SHP77 treated with DMSO at 0.1 percent for 48 hours (cell line): ENCODE measurements at regions not wholly inside any gene's neighbourhood (a gene's known extent, or its start where the extent isn't known, plus 50 kb on each side); places are given as distances from the start of the nearest gene placed in this dataset.
"Not testable (repeated sequence)": the region's sequence is repeated elsewhere in the genome, so short reads cannot be mapped to it uniquely, and the experiment has no call there.

ENCODE experiments used
- DNase-seq: peaks from one replicate; lab custom pipeline; 2025; lab: John Stamatoyannopoulos, UW

DNA sequence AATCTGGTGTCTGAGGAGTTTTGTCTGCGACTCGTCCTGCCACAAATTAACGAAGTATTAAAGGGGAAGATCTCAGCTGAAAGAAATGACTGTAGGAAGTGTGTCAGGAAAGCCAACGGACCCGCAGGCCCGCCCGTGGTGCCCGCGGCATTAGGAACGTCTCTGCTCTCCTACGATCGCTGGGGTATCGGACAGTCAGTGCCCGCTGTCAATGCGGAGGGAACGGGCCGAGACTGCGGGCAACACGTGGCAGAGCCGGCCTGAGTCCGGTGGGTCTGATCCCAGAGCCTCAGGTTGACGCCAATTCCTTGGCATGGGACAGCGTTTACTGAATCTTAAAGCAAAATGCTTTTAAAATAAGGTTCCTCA is 128.7 kb downstream of the KBTBD2 start:
- DNase-seq = no peak

DNA sequence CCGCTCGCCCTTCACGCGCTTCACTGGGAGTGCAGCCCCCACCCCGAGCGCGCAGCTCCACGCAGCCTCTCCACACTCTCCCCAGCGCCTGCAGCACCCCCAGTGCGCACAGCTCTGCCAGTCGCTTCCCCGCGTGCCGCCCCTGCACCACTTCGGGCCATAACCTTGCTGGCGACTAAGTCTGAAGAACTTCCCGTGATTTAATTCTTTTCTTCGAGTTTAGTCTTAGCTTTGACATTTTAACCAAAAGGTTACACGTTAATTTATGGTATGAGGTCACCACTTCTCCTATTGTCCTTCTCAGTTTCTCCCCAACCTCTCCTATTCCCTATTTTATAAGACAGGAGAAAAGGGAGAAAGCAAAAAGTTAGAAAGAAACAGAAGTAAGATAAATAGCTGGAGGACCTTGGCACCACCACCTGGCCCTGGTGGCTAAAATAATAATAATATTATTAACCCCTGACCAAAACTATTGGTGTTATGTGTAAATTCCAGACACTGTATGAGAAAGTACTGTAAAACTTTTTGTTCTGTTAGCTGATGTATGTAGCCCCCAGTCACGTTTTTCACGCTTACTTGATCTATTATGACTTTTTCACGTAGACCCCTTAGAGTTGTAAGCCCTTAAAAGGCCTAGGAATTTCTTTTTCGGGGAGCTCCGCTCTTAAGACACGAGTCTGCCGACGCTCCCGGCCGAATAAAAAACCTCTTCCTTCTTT is 129.2 kb downstream of the KBTBD2 start:
- not testable (repeated sequence) for DNase-seq

DNA sequence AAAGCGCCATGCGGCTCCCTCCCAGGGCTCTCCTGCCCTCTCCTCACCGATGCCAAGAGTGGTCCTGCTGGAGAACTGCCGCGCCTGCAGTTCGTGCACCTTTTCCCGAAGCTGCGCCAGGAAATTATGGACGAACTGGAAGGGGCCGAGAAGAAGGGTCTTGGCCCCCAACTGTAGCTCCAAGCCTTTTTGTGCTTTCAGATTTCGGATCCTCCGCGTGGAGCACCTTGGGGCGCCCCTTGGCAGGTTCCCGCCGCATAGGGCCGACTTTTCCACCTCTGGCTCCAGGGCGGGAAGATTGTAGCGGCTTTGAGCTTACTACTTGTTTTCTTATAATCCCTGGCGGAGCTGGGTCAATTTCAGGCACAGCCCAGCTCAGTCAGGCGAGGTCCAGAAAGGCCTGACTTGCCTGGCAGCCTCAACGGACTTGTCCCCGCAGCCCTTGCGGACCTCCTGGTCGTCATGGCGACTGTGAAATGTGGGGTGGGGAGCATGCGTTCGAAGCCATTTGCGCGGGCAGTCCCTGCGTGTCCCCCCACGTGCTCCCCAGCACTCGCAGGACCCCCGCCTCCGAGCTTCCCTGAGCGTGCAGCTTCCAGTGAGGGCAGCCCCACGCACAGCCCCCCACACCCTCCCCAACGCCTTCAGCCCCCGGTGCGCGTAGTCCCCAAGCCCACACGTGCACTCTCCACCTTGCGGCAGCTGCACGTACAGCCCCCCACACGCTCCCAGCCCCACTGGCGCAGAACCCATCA is 129.9 kb downstream of the KBTBD2 start:
- no peak for DNase-seq

DNA sequence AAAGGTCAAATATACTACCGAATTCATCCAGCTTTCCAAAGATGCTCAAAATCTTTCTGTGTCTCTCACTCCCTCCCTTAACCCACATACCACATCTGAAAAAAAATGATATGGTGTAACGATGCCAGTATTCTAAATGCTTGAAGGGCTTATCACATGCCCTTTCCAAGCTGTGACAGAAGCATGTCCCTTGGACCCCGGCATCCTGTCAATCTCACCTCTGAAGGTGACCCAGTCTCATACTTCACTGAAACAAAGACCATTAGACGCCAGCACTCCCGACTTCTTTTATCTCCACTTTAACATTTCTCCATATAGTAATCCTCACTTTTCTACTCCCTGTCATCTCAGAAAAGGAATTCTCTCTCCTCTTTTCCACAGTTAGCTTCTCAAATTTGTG is 130.8 kb downstream of the KBTBD2 start:
- DNase-seq = not testable (repeated sequence)

DNA sequence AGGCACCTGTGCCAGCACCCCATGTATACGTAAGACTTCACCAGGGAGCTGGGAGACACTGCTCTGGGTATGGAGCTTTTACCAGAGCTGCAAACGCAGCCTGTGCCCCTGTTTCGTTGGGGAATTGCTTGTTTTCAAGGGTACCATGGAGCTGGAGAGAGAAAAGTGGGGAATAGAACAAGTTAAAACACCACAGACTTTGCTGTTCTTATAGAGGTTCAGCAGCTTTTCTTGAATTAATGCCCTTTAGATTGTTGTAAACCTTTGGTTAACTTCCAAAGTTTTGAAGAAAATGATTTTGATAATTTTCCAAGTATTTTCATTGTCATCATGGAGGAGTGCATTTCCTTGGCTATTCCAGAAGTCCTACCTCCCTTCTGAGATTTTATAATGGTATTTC is 131.7 kb downstream of the KBTBD2 start:
- not testable (repeated sequence) for DNase-seq

DNA sequence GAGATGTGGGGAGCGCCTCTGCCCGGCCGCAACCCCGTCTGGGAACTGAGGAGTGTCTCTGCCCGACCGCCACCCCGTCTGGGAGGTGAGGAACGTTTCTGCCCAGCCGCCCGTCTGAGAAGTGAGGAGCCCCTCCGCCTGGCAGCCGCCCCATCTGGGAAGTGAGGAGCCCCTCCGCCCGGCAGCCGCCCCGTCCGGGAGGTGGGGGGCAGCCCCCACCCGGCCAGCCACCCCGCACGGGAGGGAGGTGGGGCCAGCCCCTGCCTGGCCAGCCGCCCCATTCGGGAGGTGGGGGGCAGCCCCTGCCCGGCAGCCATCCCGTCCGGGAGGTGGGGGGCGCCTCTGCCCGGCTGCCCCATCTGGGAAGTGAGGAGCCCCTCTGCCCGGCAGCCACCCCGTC is 137.7 kb downstream of the KBTBD2 start:
- not testable (repeated sequence) for DNase-seq

DNA sequence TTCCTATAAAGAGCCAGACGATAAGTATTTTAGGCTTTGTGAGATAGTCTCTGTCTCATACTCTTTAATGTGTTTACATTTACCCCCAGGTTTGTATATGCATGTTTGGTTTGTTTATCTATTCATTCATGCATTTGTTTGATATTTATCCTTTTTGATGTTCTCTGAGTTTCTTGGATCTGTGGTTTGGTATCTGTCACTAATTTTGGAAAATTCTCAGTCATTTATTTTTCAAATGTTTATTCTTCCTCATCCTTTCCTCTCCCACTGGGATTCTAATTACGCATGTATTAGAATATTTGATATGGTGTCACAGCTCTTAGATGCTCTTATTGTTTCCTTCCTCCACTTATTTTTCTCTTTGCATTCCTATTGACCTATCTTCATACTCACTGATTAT is 143.2 kb downstream of the KBTBD2 start:
- not testable (repeated sequence) for DNase-seq

DNA sequence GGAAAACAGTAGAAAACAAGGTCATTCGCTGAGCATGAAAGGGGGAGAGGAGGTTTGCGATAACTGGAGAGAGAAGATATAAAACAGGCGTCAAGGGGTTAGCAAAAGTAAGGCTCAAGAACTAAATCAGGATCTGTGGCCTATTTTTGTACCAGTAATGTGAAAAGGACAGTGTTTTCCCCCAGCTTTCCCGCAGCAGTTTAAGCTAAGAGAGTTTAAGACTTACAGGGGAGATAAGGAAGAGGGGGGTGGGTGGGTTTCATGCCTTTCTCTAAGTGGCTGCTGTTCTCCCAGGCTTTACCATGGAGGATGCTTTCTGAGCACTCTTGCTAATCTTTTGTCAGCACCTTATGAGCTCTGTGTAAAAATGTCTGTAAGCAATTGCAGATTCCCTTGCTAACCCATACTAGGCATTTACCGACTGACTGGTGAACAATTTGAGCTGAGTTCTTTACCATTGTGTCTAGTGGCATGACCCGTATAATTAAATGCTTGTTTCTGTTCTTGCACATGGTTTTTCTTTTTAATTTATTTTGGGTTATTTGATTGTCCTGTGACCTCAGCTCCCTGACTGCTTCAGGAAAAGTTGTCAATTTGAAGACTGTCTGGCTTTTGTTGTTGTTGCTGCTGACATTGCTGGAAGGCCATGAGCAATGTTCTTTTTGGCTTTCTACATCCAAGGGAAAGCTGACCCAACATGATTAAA is 144.0 kb downstream of the KBTBD2 start:
- not testable (repeated sequence) for DNase-seq

DNA sequence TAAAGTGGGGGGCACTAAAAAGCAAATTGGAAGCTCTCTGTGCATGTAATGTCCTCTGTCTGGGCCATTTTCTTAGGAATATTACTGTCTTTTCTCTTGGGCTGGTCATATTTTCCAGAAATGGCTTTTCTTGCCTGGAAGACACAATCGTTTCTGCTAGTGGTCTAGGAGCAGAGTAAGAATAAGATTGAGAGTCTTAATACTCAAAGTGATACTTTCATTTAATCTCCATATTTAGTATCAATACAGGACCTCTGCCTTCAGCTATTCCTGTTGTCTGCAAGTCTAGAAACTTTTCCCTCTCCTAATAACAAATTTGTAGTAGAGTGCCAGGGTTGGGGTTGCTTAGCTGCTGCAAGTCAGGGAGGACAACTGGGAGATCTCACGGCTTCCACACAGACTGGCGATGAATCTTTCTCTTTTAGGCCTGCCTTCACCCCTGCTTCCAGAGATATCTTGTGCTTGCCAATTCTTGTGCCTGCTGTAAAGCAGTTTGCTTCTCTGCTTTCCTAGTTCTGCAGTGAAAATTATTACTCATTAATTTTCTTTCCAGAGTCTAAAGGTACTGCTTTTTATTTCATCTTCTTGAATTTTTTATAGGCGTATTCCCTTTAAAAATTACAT is 149.6 kb downstream of the KBTBD2 start:
- not testable (repeated sequence) for DNase-seq

DNA sequence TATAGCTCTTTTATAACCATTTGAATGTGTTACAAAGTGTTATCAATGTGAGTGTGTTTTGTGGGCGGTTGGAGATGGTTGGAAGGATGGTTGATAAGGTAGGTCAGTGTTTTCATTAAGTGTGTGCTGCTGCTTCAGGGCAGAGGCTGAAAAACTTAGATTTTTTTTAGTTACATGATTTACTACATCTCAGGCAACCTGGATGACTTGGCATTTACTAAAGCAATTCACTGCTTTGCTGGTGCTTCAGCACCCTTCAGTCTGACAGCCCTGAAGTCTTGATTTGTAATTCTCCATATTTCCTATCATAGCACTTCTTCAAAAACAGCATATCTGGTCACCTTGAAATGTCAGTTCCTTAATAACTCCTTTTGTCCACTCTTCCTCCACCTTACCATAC is 151.8 kb downstream of the KBTBD2 start:
- DNase-seq = not testable (repeated sequence)

DNA sequence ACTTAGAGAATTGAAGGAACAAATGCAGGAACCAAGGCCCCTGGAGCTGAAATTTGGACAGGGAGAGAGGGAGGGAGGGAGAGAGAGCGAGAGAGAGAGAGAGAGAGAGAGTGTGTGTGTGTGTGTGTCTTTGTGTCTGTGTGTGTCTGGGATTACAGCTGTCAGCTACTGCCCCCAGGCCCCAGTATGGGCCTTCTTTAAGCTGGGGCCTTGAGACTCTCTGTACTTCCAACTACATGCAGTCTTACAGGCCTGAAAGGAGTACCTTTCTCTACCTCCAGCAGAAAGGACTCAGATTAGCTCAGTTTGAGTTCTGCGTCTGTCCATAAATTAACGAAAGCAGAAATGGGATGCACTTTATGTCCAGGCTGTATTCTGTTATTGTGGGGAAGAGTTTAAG is 153.2 kb downstream of the KBTBD2 start:
- DNase-seq = not testable (repeated sequence)

DNA sequence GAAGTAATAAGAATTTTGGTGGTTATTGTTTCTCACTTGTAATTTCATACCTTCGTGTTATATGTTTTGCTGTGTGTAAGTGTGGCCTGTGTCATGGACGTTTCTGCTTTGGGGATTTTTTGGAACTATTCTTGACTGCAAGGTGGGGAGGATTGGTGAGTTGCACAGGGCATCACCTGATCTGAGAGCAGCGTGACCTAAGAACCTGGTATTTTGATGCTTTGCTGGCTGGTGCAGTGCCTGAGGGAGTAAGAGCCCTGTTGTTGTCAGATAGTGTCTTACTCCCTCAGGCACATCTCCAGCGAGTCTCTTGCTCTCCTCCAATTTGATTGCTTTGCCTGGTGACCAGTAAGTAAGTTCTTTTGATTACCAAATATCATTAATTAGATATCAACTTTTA is 158.8 kb downstream of the KBTBD2 start:
- DNase-seq = not testable (repeated sequence)

DNA sequence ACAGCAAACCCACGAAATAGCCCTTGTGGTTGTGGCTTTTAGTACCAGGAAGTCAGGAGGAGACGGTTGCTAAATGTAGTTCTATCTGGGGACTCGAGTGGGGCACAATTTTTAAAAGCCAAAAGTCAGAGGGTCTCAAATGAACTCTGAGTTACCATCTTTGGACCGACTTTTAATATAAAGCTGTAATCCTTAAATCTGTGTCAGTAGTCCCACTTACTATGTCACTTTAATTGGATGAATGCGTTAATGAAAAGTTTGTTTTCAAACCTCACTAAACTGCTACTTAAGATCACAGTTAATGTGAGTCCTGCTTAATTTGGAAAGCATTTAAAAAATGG is 162.3 kb downstream of the KBTBD2 start:
- DNase-seq = not testable (repeated sequence)

DNA sequence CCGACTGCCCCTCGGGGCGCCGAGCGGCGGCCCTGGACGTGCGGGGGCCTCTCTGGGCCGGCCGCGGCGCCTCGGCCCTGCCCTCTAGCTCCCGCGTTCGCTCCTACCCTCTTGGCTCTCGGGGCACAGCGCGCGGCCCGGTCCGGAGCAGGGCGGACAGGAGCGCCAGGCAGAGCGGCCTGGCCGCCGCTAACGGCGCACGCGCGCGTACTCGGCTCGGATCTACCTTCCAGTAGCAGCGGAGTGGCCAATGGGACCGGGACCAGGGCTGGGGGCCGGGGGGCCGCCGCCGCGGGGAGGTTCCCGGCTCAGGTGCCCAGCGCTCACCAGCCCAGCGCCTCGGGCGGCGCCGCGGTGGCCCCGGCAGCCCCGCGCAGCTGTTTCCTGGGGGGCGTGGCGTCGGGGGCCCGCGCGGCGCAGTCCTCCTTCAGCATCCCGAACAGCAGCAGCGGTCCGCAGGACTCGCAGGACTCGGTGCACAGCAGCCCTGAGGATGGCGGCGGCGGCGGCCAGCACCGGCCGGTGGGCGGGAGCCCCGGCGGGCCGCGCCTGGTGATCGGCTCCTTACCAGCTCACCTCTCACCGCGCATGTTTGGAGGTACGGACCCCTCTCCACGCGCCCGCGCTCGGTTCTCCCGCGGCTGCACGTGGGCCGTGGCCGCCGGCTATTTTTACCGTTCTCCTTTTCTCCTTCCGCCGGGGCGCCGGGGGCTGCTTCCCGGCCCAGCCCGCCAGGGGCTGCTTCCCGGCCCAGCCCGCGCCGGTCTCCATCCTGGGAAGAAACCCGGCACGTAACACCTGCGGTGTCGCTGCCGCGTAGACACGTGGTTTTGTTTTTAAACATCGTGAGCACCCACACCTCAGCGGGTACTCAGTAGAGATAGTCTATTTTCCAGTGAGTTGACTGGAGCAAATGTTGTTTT is 162.9 kb downstream of the KBTBD2 start:
- DNase-seq = peak; percentile 48

DNA sequence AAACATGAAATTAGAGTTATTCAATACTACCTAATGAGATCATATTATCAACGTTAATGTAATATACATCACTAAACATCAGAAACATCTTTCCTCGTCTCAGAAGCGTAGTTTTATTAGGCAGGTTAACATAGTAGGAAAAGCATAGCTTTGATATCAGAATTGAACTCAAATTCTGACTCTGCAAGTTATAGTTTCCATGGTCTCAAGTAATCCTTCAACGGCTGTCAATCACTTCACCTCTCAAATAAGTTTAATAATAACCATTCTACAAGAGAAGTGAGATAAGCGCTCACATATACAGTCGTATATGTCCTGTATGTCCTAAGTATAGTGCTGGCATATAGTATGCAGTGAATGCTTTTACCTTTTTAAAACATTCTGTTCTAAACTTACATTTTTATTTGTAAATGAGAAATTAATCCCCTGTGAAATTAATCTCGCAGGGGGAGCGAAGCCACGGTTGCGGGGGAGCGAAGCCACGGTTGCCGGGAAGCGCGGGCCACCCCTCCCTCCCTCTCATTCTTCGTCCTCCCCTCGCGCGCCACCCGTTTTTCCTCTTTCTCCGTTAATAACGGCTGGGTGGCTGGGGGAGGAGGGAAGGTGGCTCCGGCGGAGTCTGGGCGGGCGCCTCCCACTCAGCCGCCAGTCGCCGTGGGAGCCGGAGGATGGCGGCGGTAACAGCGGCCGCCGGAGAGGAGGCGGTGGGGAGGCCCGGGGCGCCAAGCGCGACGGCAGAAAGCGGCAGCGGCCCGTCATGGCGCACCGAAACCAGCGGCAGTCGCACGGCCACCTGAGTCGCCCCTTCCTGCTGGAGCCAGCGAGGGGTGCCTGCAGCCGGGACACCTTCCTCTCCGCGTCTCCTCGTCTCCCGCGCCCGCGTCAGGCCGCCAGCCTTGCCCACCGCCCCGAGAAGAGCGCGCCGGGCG is 163.8 kb downstream of the KBTBD2 start:
- DNase-seq = not testable (repeated sequence)

DNA sequence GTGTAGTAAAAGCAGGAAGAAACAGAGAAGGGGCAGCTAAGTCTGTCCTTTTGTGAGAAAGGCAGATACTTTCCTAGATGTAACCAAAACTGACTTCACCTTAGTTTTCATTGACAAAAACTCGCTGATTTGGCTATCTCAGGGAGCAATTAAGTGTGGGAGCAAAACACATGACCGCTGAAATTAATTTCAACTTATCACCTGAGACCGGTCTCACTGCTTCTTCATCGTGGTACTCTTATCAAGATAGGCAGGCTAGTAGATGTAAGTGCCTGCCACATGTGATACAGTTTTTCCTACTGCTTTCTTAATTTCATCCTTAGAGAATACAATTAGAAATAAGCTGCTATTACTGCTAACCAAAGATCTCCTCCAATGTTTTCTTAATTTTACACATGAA is 168.7 kb downstream of the KBTBD2 start:
- DNase-seq = not testable (repeated sequence)

DNA sequence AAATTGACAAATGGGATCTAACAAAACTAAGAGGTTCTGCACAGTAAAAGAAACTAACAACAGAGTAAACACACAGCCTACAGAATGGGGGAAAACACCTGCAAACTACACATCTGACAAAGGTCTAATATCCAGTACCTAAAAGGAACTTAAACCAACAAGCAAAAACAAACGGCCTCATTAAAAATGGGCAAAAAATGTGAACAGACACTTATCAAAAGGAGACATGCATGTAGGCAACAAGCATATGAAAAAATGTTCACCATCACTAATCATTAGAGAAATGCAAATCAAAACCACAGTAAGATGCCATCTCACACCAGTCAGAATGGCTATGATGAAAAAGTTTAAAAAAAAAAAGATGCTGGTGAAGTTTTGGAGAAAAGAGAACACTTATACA is 197.4 kb downstream of the KBTBD2 start:
- DNase-seq = no peak

DNA sequence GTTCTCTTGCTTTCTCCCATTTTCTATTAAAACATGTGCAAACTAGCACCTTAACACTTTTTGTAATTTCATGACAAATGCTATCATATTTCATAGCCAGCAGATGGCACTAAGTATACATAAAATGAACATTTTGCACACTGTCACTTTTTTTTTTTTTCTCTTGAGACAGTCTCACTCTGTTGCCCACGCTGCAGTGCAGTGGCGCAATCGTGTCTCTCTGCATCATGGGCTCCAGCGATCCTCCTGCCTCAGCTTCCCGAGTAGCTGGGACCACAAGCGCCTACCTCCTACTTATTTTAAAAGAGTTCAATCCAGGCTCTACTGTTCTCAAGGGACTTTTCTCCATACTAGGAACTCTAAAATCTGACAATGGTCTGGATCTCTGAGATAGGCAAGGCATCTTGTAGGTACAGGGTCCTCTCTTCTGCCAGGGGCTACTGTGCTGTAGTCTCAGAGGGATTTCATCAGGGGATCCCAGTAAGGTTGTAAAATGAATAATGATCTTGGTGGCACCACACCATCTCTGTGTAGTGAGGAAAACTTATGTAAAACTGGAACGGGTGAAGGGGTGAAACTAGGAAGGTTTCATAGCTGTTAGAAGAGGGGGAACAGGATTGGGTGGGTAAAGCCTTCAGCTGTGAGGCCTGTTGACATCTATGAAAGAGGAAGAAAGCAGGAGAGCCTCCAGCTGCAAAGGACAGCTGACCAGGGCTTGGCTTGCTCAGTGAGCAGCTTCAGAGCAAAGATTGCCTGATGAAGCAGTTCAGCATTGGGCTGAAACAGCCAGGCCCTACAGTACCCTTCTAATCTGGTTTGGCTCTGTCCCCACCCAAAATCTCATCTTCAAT is 196.9 kb downstream of the AVL9 start:
- DNase-seq = not testable (repeated sequence)

DNA sequence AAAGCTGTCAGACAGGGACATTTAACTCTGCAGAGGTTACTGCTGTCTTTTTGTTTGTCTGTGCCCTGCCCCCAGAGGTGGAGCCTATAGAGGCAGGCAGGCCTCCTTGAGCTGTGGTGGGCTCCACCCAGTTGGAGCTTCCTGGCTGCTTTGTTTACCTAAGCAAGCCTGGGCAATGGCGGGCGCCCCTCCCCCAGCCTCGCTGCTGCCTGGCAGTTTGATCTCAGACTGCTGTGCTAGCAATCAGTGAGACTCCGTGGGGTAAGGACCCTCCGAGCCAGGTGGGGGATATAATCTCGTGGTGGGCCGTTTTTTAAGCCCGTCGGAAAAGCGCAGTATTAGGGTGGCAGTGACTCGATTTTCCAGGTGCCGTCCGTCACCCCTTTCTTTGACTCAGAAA is 192.8 kb downstream of the AVL9 start:
- not testable (repeated sequence) for DNase-seq

DNA sequence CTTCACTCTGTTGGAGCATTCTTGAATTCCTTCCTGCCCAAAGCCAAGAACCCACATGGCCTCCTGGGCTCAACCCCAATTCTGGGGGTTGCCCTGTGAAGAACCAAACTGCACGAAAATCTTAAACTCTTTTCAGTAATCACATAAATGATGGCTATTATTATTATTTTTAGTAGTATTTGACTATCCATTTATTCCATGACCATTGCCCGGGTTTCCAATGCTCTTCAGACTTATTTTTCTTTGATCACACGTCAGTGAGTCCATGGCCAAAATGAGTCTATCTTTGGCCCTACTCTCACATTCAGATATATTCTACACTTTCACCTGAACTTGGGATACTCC is 185.9 kb downstream of the AVL9 start:
- DNase-seq = no peak
